Dermis microvascular lymphatic vessel endothelial cell (primary cell): ENCODE measurements at regions not wholly inside any gene's neighbourhood (a gene's known extent, or its start where the extent isn't known, plus 50 kb on each side); places are given as distances from the start of the nearest gene placed in this dataset.
"Not testable (repeated sequence)": the region's sequence is repeated elsewhere in the genome, so short reads cannot be mapped to it uniquely, and the experiment has no call there.

Experiments used
- DNase-seq, 2 donors: peaks; one replicate each; pipeline versions ENCODE4 v3.0.0 to v3.0.0-alpha.2; 2010; ENCODE audit warnings: low read depth in 2 of 2

GRCh38 chr10:111265341-111265740, 188.5 kb downstream of the ADRA2A start:
- no peak for DNase-seq

GRCh38 chr10:111266165-111266564, 189.3 kb downstream of the ADRA2A start:
- DNase-seq, result no peak

DNA sequence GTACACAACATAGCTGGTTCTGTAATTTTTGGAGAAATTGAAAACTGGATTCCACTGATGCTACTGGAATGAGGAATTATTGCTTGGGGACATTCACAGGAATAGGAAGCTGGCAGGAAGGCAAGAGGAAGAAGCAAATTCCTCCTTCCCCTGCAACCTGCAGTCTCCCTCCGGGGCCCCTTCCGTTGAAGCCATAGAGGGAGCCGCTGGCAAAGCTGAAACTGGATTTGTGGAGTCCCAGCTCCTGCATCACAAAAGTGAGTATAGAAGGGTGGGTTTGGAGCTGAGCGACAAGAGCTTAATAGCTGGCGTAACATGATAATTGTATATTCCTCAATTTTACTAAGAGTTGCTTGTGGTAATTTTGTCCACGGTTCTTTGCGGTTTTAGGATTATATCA, 190.8 kb downstream of the ADRA2A start:
- DNase-seq, result no peak

- no peak for DNase-seq
Measured at GRCh38 chr10:111273235-111273634, 196.4 kb downstream of the ADRA2A start.

DNA sequence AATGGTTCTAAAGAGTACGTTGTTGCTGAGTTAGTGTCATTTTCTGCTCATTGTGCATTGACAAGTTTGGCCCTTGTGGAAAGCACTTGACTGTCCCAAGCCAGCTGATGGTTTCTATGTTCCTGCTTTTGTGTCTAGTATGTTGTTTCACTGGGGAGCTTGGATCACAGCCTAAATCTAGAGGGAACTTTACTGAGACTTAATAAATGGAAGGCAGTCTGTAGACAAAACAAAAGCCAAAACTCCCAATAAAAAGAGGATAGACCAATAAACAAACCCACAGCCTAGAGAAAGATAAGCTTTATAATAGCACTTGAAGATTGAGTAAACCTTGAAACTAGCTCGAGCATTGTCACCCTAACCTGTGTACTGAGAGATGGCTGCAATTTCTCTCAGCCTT, 196.8 kb downstream of the ADRA2A start:
- DNase-seq, result no peak

DNA sequence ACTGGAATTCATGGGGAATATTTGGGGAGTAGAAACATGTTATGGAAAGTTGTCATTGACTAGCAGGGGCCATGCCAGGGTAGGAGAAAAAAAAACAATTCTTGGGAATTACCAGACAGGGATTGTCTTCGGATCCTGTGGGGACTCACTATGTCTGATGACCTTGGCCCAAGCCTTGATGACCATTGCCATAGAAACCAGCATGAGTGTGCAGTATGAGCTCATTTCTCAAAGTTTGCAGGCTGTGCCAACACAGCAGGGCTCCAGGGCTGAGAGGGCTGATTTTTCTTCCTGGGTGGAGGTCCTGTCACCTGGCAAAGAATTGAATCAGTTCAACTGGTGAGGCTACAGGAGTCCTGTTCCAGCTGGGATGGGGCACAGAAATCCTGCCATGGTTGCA, 198.3 kb downstream of the ADRA2A start:
- no peak for DNase-seq

- no peak for DNase-seq
Measured at GRCh38 chr10:111277661-111278060, 200.8 kb downstream of the ADRA2A start.

DNA sequence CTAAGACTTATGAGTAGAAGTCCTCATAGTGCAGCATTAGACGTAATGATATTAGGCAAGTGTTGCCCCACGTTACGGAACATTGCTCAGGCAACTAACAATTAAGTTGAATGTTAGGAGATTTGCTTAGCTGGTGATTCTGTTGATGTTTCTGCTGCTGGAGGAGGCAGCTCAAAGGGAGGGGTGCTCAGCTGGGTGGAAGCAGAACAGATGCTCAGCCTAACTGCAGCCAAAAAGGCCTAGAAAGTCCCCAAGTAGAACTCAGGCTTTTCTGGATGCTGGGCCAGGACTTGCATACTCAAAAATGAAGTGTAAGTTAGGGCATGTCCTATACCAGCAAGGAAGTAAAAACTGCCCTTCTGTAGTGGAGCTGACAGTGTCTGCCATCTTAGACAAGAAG, 201.4 kb downstream of the ADRA2A start:
- DNase-seq, result no peak

DNA sequence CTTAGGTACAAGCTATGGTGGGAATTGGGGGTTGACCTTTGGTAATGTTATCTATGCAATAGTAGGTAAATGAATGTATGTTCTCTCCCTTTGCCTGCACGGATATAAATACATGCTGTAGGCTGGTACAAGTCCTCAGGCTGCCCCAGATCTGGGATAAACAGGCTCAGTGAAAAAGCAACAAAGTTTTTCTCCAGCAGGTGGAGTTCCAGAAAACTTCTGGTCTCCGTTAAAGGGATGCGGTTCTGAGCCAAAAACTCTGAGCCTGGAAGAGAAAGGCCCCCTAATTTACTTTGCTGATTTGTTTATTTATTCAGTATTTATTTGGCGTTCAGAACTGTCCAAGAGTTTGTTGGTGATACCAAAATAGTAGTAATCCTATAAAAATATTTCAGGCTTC, 204.7 kb downstream of the ADRA2A start:
- no peak for DNase-seq

DNA sequence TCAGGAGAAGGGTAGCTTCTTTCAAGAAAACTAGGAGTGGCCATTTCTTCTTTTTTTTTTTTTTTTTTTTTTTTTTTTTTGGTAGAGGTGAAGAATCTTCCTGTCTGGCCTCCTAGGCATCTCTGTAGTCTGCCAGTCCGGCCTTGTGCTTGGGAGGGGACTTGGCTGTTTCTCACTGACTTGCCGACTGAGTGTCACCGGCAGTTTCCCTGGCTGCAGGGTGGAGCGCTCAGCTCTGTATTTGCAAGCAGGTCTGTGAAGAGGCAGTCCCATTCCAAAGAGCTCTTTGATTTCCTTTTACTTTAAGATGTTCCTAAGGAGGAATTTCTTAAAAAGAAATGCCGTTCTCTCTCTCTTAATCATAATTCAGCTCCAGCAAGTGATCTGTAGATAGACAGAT, 212.6 kb downstream of the ADRA2A start:
- DNase-seq, result no peak

GRCh38 chr10:111290649-111291048, 213.8 kb downstream of the ADRA2A start:
- DNase-seq, result no peak

DNA sequence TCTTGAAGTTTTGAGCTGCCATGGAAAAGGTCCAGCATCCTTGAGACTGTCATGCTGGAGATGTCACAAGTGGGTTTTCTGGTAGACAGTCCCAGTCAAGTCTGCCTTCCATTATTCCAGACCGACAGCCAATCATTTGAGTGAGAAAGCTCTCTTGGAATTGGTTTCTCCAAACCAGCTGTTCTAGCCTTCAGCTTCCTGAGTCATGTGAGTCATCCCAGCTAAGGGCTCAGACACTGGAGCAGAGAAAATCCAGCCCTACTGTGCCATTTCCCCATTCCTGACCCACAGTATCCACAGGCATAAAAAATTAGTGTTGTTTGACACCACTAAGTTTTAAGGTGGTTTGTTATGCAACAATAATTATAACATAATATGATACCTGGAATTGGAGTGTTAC, 219.0 kb downstream of the ADRA2A start:
- no peak for DNase-seq

- no peak for DNase-seq
Measured at GRCh38 chr10:111297351-111297848, 220.6 kb downstream of the ADRA2A start.

- no peak for DNase-seq
Measured at GRCh38 chr10:111298031-111298430, 221.2 kb downstream of the ADRA2A start.

GRCh38 chr10:111299037-111299436, 222.2 kb downstream of the ADRA2A start:
- DNase-seq, result no peak

- no peak for DNase-seq
Measured at GRCh38 chr10:111303887-111304286, 227.1 kb downstream of the ADRA2A start.

GRCh38 chr10:111316722-111317212, 239.9 kb downstream of the ADRA2A start:
- no peak for DNase-seq

DNA sequence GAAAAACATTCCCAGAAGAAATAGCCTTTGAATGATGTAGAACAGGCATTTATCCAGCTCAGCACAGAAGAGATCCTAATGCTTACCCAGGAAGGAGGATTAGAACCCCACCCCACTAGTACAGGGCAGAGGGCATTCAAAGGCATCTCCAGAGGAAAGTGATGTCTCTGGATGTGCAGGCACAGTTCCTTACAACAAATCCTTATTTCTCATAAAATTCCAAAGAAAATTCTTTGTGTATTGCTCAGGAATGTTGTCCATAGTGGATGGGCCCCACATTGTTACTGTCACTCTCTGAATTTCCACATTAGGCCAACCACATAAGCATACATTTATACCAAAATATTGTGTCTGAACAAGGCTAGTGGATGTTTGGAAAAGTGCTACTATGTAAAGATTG, 243.0 kb downstream of the ADRA2A start:
- no peak for DNase-seq

DNA sequence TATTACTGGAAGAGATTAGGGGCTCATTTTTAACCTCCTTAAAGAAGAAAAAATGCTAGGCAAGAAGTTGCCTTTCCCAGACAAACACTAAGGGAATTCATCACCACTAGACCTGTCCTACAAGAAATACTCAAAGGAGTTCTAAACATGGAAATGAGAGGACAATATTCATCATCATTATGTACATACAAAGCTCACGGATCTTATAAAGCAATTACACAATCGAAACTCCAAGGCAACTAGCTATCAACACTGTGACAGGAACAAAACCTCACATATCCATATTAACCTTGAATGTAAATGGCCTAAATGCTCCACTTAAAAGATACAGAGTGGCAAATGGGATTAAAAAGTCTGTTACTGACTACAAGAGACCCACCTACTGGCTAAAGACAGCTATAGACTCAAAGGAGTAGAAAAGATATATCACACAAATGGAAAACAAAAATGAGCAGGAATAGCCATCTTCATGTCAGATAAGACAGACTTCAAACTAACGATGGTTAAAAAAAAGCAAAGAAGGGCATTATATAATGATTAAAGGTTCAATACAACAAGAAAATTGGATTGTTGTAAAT, 246.6 kb downstream of the ADRA2A start:
- no peak for DNase-seq

DNA sequence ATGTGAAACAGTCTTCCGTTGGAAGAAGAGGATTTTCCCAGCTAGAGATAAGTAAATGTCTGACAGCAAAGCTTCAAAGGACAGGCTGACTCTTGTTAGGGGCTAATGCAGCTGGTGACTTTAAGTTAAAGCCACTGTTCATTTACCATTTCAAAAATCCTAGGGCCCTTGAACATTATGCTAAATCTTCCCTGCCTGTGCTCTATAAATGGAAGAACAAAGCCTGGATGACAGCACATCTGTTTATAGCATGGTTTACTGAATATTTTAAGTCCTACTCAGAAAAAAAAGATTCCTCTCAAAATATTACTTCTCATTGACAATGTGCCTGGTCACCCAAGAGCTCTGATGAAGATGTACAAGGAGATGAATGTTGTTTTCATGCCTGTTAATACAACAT, 255.3 kb downstream of the ADRA2A start:
- not testable (repeated sequence) for DNase-seq

GRCh38 chr10:111335826-111336225, 259.0 kb downstream of the ADRA2A start:
- no peak for DNase-seq

DNA sequence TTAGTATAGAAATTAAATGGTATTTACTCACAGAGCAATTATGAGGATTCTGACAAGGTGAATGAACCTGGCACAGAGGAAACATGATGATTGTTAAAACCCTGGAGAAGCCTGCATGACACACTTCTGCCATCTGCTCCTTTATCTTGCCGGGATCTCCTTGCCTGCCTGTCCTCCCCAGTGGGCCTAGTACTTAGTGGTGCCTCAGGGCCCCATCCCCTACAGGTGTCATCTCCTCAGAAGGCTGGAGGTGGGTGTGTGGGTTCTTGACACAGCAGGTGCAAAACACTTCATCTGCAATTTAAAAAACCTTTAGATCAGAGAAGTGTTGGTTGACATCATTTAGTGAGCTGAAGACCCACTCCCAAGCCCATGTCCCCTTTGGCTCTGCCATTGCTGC, 261.2 kb downstream of the ADRA2A start:
- no peak for DNase-seq

DNA sequence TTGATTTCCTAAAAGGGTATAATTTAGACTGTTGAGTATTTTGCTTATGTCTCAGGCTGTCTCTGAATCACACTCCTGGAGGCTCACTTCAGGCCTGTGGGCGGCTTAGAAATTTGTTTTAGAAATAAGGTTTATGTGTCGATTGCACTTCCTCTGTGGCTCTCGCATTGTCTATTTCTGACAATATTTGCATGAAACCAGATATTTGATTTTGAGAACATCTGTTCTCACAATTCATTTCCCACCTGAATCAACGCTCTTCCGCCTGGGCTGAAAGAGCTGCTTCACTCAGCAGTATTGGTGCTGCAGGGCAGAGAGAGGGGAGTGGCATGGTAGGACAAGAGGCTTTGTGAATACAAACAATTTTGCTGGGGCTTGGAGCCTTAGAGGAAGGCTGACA, 262.0 kb downstream of the ADRA2A start:
- DNase-seq, result no peak

- DNase-seq, result no peak
Measured at GRCh38 chr10:111344804-111345203, 268.0 kb downstream of the ADRA2A start.
